Activated B cell treated with CpG ODN at 0.5 μM for 24 hours (primary cell): ENCODE measurements at regions not wholly inside any gene's neighbourhood (a gene's known extent, or its start where the extent isn't known, plus 50 kb on each side); places are given as distances from the start of the nearest gene placed in this dataset.

ENCODE experiments used
- ATAC-seq: fragments of 200-7000 bp; cut with Tn5 transposase; one replicate; pipeline ENCODE4 v1.10.0; 2021; ENCODE audit warnings: low read depth, mild to moderate bottlenecking, moderate library complexity
- CTCF ChIA-PET: fragments of 350-600 bp; sonication (Branson Sonifier 250); formaldehyde crosslinking; loops from one replicate; lab custom pipeline; 2021; ENCODE audit warnings: antibody characterized with exemption; lab: Charles Lee
- POLR2A ChIA-PET: fragments of 350-600 bp; sonication (Branson Sonifier 250); formaldehyde crosslinking; loops from one replicate; lab custom pipeline; 2021; ENCODE audit warnings: antibody characterized with exemption; lab: Charles Lee
- DNase-seq: peaks from one replicate; pipeline ENCODE4 v3.0.0; 2022
- H3K27ac Mint-ChIP-seq: one replicate; pipeline ENCODE4 v1.8.0; 2020; ENCODE audit warnings: mixed read lengths
- H3K27me3 Mint-ChIP-seq: one replicate; pipeline ENCODE4 v1.8.0; 2021; ENCODE audit warnings: mixed read lengths
- H3K36me3 Mint-ChIP-seq: one replicate; pipeline ENCODE4 v1.8.0; 2021; ENCODE audit warnings: low read depth, mixed read lengths
- H3K4me1 Mint-ChIP-seq: one replicate; pipeline ENCODE4 v1.8.0; 2021; ENCODE audit warnings: mixed read lengths
- H3K4me3 Mint-ChIP-seq: one replicate; pipeline ENCODE4 v1.8.0; 2020; ENCODE audit warnings: mild to moderate bottlenecking, mixed read lengths
- H3K9me3 Mint-ChIP-seq: one replicate; pipeline ENCODE4 v1.8.0; 2020; ENCODE audit warnings: mixed read lengths
- intact Hi-C: fragments of 100-400 bp; cut with micrococcal nuclease; formaldehyde crosslinking; loops from one replicate; pipeline ENCODE4 v1.15.1; 2024
- TF ChIP-seq, protein P1 (sequence below): fragments of 200-600 bp; IDR thresholded peaks from one replicate; pipeline ENCODE4 v1.8.0; 2022; ENCODE audit warnings: antibody characterized with exemption, mild to moderate bottlenecking

DNA sequence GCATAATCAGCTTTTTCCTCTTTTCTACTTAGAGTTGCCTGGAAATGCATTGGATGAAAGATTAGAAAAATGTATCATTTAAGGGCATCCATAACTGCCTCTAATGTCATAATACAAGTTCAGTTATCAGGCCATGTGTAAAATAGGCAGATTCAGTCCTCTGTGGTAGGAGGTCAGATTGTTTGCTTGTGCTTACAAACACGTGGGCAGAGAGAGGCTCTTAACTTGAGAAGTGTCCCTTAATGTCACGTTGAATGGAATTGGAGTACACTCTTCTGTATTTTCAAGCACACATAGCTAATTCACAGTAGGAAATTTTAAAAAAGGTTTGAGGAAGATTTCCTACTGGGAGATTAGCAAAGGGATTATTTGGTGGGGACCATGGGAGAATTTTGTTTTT lies 359.8 kb upstream of the MTPN start:
- no peaks in the 10 kb centered on the region for H3K4me1 Mint-ChIP-seq
- H3K4me3 Mint-ChIP-seq: no peak overlapping the region
- H3K27ac Mint-ChIP-seq: no peak overlapping the region
- intact Hi-C loops: no loop called here
- DNase-seq: no peak
- CTCF ChIA-PET: no interaction called here
- POLR2A ChIA-PET: no interaction called here
- H3K36me3 Mint-ChIP-seq: no peaks in the 10 kb centered on the region
- TF ChIP-seq, protein P1, sequence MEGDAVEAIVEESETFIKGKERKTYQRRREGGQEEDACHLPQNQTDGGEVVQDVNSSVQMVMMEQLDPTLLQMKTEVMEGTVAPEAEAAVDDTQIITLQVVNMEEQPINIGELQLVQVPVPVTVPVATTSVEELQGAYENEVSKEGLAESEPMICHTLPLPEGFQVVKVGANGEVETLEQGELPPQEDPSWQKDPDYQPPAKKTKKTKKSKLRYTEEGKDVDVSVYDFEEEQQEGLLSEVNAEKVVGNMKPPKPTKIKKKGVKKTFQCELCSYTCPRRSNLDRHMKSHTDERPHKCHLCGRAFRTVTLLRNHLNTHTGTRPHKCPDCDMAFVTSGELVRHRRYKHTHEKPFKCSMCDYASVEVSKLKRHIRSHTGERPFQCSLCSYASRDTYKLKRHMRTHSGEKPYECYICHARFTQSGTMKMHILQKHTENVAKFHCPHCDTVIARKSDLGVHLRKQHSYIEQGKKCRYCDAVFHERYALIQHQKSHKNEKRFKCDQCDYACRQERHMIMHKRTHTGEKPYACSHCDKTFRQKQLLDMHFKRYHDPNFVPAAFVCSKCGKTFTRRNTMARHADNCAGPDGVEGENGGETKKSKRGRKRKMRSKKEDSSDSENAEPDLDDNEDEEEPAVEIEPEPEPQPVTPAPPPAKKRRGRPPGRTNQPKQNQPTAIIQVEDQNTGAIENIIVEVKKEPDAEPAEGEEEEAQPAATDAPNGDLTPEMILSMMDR: no peak
- no peaks in the 10 kb centered on the region for H3K27me3 Mint-ChIP-seq
- no peaks in the 10 kb centered on the region for H3K9me3 Mint-ChIP-seq
- ATAC-seq: no peak

DNA sequence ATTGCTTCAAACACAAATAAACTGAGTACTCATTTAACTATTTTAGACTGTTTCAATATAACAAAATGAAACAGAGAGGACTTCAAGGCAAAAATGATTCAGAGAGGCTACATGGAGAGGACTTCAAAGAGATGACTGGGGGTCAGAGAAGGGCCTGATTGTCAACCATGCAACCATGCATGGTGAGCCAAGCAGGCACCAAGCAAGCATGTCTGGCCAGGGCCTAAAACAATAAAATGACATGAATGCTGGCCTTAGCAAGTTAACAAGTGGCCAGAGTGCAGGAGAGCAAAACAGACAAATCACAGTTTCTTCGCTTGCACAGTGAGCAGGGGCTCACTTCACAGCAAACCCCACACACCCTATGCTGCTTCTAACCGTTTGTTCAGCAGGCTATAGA lies 356.5 kb upstream of the MTPN start:
- ChIA-PET CTCF (no interaction called here), POLR2A (no interaction called here)
- no peak overlapping the region for H3K4me3 Mint-ChIP-seq
- no peak overlapping the region for H3K27ac Mint-ChIP-seq
- ATAC-seq (no peak), DNase-seq (no peak)
- TF ChIP-seq, protein P1: no peak
- no peaks in the 10 kb centered on the region for H3K27me3 Mint-ChIP-seq
- H3K9me3 Mint-ChIP-seq: no peaks in the 10 kb centered on the region
- intact Hi-C loops: no loop called here
- H3K4me1 Mint-ChIP-seq: no peaks in the 10 kb centered on the region
- H3K36me3 Mint-ChIP-seq: no peaks in the 10 kb centered on the region

- no peaks in the 10 kb centered on the region for H3K27me3 Mint-ChIP-seq
- no peak overlapping the region for H3K4me3 Mint-ChIP-seq
- TF ChIP-seq, protein P1: no peak
Observed at GRCh38 chr7:136326045-136326609, 349.0 kb upstream of the MTPN start.

DNA sequence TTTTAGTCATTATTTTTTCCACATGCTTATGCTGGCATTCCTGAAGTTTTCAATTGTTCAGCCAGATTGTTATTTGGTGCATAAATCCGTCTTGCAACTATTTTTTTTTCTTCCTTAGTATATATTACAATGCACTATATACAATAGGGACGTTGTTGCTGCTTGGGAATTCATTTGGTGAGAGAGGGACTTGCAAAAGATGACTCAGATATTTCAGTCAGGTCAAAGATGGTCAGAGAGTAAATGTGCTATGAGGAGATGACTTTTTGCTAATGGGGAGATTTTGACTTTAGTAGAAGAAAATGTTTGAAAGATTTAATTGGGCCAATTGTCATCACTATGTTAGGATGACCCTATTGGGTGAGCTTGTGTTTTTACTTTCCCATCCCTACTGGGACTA lies 348.4 kb upstream of the MTPN start:
- Mint-ChIP-seq H3K27me3 (no peaks in the 10 kb centered on the region), H3K4me3 (no peak overlapping the region), H3K9me3 (no peaks in the 10 kb centered on the region), H3K27ac (no peak overlapping the region), H3K4me1 (no peaks in the 10 kb centered on the region), H3K36me3 (no peaks in the 10 kb centered on the region)
- CTCF ChIA-PET: no interaction called here
- intact Hi-C loops: no loop called here
- DNase-seq (no peak), ATAC-seq (no peak)
- TF ChIP-seq, protein P1: no peak
- POLR2A ChIA-PET: no interaction called here

More at GRCh38 chr7:136326045-136326609, 349.0 kb upstream of the MTPN start:
- POLR2A ChIA-PET: no interaction called here
- no peaks in the 10 kb centered on the region for H3K36me3 Mint-ChIP-seq
- no peaks in the 10 kb centered on the region for H3K4me1 Mint-ChIP-seq
- intact Hi-C loops: no loop called here
- no peak for ATAC-seq
- no peak overlapping the region for H3K27ac Mint-ChIP-seq
- no peak for DNase-seq
- H3K9me3 Mint-ChIP-seq: no peaks in the 10 kb centered on the region
- CTCF ChIA-PET: no interaction called here

DNA sequence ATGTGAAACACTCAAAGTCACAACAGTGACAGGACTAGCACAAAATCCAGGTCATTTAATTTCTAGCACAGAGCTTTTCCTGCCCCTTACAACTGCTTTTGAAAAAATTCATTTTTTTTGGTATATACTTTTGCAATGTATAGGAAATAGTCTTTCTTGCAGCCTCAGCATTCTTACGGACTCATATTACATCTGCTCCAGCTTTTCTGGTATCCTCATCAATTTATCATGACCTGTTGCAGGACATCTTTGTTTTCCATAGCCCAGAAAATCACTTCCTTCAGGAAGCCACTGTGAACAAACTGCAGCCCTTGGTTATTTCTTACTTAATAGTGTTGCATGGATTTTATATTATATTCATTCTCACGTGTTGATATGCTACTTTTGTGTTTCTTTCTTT lies 347.9 kb upstream of the MTPN start:
- CTCF ChIA-PET: no interaction called here
- peaks cover under 1% of the 10 kb centered on the region for H3K9me3 Mint-ChIP-seq
- ATAC-seq (no peak), DNase-seq (no peak)
- POLR2A ChIA-PET: no interaction called here
- no peaks in the 10 kb centered on the region for H3K36me3 Mint-ChIP-seq
- no peak overlapping the region for H3K4me3 Mint-ChIP-seq
- TF ChIP-seq, protein P1: no peak
- intact Hi-C loops: no loop called here
- no peaks in the 10 kb centered on the region for H3K27me3 Mint-ChIP-seq
- no peaks in the 10 kb centered on the region for H3K4me1 Mint-ChIP-seq
- no peak overlapping the region for H3K27ac Mint-ChIP-seq
